Stimulated activated CD4-positive, alpha-beta T cell treated with anti-CD3 and anti-CD28 coated beads, Interleukin-1b, Interleukin-23, amount 100 ng/mL, for 1 hour (primary cell): ENCODE measurements at regions not wholly inside any gene's neighbourhood (a gene's known extent, or its start where the extent isn't known, plus 50 kb on each side); places are given as distances from the start of the nearest gene placed in this dataset.

Experiments
- DNase-seq, 2 donors: peaks; one replicate each; pipeline ENCODE4 v3.0.0-alpha.2; 2020; ENCODE audit warnings: low read depth in 2 of 2

GRCh38 chr5:167725741-167726140 is 565.7 kb upstream of the WWC1 start:
- no peak for DNase-seq

- no peak for DNase-seq
These were observed 564.8 kb upstream of the WWC1 start for GRCh38 chr5:167726642-167727041.

- no peak for DNase-seq
These were observed 561.3 kb upstream of the WWC1 start for GRCh38 chr5:167730121-167730520.

GRCh38 chr5:167730656-167731055 is 560.8 kb upstream of the WWC1 start:
- no peak for DNase-seq

GRCh38 chr5:167731951-167732350 is 559.5 kb upstream of the WWC1 start:
- DNase-seq: no peak

- no peak for DNase-seq
These were observed 558.9 kb upstream of the WWC1 start for GRCh38 chr5:167732499-167732898.

GRCh38 chr5:167736992-167737391 is 554.5 kb upstream of the WWC1 start:
- DNase-seq: no peak

GRCh38 chr5:167743695-167744464 is 547.6 kb upstream of the WWC1 start:
- no peak for DNase-seq

GRCh38 chr5:167745868-167746267 is 545.6 kb upstream of the WWC1 start:
- no peak for DNase-seq

- DNase-seq: no peak
These were observed 540.9 kb upstream of the WWC1 start for GRCh38 chr5:167750586-167750985.

GRCh38 chr5:167752936-167753335 is 538.5 kb upstream of the WWC1 start:
- DNase-seq: no peak

GRCh38 chr5:167753725-167754490 is 537.5 kb upstream of the WWC1 start:
- DNase-seq: no peak

GRCh38 chr5:167754501-167755021 is 536.9 kb upstream of the WWC1 start:
- no peak for DNase-seq

GRCh38 chr5:167755420-167755819 is 536.0 kb upstream of the WWC1 start:
- DNase-seq: no peak

GRCh38 chr5:167759057-167759821 is 532.2 kb upstream of the WWC1 start:
- no peak for DNase-seq

GRCh38 chr5:167763772-167764171 is 527.7 kb upstream of the WWC1 start:
- no peak for DNase-seq

GRCh38 chr5:167764641-167765289 is 526.7 kb upstream of the WWC1 start:
- no peak for DNase-seq

- DNase-seq: no peak
These were observed 526.1 kb upstream of the WWC1 start for GRCh38 chr5:167765352-167765751.

- no peak for DNase-seq
These were observed 524.5 kb upstream of the WWC1 start for GRCh38 chr5:167766957-167767356.

GRCh38 chr5:167767795-167768194 is 523.6 kb upstream of the WWC1 start:
- no peak for DNase-seq

- DNase-seq: no peak
These were observed 521.5 kb upstream of the WWC1 start for GRCh38 chr5:167769846-167770413.
